C4-2B (cell line): ENCODE measurements at regions not wholly inside any gene's neighbourhood (a gene's known extent, or its start where the extent isn't known, plus 50 kb on each side); places are given as distances from the start of the nearest gene placed in this dataset.

ENCODE experiments used
- H3K27ac ChIP-seq: fragments of 450-650 bp; 2 replicates; pipeline ENCODE4 v1.5.1; 2017
- ZFX ChIP-seq: fragments of 450-650 bp; IDR thresholded peaks from 2 replicates; pipeline ENCODE4 v1.6.1; 2017
- TF ChIP-seq, protein P1 (sequence below): fragments of 450-650 bp; conservative IDR thresholded peaks from 2 replicates; pipeline ENCODE4 v1.5.1; 2017; ENCODE audit warnings: mild to moderate bottlenecking

DNA sequence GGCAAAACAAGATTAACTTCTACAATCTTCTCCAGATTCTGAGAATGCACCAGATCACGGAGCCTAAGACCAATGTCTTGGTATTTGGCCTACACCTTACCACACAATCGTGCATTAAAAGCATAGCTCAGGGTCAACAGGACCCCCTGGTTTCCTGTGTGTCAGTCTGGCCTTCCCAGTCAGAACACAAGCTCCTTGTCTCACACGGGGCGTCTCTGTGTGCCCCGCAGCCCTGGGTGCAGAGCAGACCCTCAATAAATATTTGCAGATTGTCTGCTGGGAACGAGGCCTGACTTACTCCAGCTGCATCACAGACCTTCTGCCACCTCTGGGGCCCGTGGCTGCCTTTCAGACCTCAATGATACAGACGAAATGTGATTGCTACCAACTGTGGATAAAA, 82.5 kb upstream of the CTNNB1 start:
- no peak overlapping the region for H3K27ac ChIP-seq
- TF ChIP-seq, protein P1, sequence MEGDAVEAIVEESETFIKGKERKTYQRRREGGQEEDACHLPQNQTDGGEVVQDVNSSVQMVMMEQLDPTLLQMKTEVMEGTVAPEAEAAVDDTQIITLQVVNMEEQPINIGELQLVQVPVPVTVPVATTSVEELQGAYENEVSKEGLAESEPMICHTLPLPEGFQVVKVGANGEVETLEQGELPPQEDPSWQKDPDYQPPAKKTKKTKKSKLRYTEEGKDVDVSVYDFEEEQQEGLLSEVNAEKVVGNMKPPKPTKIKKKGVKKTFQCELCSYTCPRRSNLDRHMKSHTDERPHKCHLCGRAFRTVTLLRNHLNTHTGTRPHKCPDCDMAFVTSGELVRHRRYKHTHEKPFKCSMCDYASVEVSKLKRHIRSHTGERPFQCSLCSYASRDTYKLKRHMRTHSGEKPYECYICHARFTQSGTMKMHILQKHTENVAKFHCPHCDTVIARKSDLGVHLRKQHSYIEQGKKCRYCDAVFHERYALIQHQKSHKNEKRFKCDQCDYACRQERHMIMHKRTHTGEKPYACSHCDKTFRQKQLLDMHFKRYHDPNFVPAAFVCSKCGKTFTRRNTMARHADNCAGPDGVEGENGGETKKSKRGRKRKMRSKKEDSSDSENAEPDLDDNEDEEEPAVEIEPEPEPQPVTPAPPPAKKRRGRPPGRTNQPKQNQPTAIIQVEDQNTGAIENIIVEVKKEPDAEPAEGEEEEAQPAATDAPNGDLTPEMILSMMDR: no peak

DNA sequence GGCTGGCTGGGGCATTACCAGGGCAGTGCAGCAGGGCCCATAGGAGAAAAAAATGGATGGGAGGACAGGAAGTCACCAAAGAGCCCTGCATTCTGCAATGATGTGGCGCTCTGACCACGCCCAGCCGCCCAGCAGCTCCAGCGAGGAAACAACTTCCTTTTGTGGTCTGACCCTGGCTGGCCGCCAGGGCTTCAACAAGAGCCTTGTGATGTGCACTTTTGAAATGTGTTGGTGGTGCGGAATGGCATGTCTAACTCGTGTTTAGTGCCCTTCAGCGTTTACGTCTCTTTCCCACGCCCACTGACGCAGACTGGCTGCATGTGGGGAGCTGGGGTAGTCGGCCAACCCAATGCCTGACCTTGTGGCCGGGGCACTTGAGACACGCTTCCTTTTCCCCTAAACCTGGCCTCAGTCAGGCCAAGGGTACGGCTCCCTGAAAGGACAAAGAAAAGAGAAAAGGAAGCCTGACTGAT, 81.9 kb upstream of the CTNNB1 start:
- TF ChIP-seq, protein P1: no peak
- TF ChIP-seq ZFX: no peak
- H3K27ac ChIP-seq: no peak overlapping the region

DNA sequence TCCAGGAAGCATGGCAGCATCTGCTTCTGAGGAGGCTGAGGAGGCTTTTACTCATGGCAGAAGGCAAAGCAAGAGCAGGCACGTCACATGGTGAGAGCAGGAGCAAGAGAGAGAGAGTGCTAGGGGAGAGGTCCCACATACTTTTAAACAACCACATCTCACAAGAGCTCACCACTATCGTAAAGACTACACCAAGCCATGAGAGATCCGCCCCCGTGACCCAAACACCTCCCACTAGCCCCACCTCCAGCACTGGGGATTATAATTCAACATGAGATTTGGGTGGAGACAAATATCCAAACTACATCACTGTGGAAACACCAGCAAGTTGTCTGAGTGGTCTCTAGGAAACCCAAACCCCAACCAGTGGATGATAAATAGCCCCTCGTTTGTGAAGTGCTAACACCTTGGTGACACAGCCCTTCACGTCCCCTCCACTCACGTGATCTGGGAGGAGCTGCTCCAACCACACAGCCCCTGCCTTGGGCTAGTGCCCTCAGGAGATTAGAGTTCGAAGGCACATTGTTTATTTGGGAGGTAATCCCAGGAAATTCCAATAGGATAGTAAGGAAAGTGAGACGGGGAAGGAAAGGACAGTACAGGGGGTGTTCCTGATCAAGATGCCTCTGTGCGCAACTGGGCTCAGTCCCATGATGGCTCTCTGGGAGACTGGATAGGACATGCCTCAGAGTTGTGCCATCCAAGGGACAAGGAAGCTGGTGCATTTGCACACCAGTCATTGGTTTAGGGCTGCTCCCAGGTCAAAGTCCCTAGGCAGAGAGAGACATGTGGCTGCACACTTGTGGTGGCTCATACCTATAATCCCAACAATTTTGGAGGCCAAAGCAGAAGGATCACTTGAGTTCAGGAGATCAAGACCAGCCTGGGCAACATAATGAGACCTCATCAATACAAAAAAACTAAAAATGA, 80.6 kb upstream of the CTNNB1 start:
- no peak overlapping the region for H3K27ac ChIP-seq

DNA sequence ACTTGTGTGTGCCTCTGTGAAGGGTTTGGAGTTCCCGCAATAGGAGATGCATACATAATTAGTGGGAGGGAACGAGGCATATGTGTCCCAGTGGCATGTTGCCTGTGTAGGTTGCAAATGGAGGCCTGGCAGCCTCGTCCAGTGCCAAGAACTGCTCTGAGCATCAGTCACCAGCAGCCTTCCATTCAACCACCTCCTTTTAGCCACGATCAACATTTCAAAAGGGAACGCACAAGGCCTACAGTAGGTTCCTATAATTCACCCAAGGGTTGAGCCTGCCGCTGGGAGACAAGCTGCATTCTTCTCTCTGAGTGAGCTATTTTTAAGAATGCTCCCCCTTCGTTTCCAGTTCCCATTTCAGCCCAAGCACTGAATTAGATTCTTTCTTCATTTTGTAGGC, 78.8 kb upstream of the CTNNB1 start:
- no peak for TF ChIP-seq ZFX
- no peak overlapping the region for H3K27ac ChIP-seq

More for the DNA sequence above, 80.6 kb upstream of the CTNNB1 start:
- no peak for TF ChIP-seq ZFX
- TF ChIP-seq, protein P1: no peak

DNA sequence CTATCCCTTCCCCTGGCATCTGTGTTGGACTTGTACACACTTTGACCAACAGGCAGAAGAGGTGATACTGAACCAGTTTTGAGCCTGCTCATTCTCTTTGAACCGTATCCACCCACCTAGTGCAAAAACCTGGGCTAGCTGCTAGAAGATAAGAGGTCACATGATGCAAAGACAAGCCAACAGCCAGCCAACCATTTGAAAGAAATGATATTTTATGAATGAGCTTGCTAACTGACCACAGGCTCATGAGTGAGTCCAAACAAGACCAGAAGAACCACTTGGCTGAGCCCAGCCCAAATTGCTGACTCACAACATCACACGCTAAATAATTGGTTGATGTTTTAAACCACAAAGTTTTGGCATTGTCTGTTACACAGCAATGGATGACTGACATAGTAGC, 74.0 kb upstream of the CTNNB1 start:
- TF ChIP-seq ZFX: no peak
- TF ChIP-seq, protein P1: no peak

DNA sequence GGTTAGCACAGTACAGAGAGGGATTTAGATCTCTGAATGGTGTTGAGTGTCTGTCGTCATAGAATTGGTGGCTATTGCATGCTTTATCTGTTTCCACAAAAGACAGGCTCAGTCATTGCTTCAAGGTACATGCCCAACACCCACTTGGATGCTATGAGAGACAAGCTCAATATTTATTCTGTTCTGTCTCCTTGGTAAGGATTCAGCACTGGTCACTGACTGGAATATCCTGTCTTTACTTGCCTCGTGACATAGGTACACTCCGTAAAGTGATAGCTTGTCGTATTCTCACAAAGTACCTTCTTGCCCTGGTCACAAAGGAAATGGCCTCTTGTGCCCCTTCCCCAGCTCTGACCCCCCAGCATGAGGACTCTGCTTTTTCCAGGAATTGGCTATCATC, 72.8 kb upstream of the CTNNB1 start:
- TF ChIP-seq, protein P1: no peak
- no peak for TF ChIP-seq ZFX
- H3K27ac ChIP-seq: no peak overlapping the region

More for the DNA sequence above, 74.0 kb upstream of the CTNNB1 start:
- H3K27ac ChIP-seq: no peak overlapping the region

DNA sequence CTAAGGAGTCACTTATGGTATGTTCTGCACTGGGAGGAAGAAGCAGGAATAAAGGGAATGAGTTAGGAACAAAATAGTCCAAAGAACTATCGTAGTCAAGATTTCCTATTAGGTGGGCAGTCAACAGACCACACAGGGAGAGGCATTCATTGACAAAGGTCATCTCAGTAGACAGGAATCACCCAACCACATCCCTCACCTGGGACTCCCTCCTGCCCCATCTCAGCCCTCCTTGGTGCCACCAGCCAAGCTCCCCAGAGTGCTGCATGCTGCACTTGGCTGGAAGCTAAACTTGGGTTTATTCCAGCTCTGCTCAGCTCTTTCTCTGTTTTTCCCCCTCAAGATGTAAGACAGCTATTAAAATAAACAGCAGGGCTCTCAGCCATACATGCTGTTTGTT, 72.3 kb upstream of the CTNNB1 start:
- H3K27ac ChIP-seq: no peak overlapping the region
- TF ChIP-seq, protein P1: no peak

DNA sequence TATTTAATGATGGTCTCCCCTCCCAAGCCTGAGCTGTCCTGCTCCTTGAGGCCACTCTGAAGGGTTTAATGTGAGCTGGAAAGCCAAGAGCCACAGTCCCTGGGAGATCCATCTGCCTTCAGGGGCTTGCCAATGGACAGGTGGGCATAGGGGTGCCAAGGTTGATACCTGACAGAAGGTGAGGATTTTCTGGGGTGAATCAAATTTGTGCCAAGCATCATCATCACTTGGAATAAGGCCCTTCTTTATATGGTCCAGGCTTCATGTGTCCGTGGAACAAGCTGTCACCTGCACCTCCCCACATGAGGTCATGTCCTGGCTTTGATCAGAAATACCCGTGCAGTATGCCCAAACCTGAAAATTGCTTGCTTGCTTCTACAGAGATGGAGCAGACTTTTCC, 71.9 kb upstream of the CTNNB1 start:
- no peak for TF ChIP-seq ZFX
- TF ChIP-seq, protein P1: no peak
- H3K27ac ChIP-seq: no peak overlapping the region
